NB4 (cell line): ENCODE measurements at regions not wholly inside any gene's neighbourhood (a gene's known extent, or its start where the extent isn't known, plus 50 kb on each side); places are given as distances from the start of the nearest gene placed in this dataset.

Experiments
- POLR2A ChIP-seq: IDR thresholded peaks from 2 replicates; pipeline ENCODE4 v1.6.1; 2011; ENCODE audit warnings: mild to moderate bottlenecking; ENCODE audit not compliant: insufficient read length; ENCODE audit errors: extremely low read depth
- TF ChIP-seq, protein P1 (sequence below): IDR thresholded peaks from one replicate; pipeline ENCODE4 v1.5.1; 2012; ENCODE audit warnings: low read depth, low read length

DNA sequence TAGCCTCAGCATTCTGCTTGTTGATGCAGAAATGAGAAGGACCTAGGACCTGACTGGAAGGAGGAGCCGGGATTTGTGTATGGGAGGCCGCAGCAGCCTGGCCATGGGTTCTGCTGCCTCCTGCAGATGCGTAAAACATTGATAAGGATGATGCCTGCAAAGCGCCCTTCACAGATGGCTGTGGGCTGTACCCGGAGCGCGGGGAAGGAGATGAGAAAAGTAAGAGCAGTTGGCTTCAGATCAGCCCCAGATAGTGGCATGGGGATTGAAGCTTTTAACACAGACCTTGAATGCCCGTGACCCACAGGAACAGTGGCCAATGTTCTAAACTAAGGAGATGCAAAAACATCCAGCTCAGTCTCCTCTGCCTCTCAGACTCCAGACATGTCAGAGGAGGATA, 136.4 kb upstream of the KCNG1 start:
- TF ChIP-seq POLR2A = no peak
- TF ChIP-seq, protein P1, sequence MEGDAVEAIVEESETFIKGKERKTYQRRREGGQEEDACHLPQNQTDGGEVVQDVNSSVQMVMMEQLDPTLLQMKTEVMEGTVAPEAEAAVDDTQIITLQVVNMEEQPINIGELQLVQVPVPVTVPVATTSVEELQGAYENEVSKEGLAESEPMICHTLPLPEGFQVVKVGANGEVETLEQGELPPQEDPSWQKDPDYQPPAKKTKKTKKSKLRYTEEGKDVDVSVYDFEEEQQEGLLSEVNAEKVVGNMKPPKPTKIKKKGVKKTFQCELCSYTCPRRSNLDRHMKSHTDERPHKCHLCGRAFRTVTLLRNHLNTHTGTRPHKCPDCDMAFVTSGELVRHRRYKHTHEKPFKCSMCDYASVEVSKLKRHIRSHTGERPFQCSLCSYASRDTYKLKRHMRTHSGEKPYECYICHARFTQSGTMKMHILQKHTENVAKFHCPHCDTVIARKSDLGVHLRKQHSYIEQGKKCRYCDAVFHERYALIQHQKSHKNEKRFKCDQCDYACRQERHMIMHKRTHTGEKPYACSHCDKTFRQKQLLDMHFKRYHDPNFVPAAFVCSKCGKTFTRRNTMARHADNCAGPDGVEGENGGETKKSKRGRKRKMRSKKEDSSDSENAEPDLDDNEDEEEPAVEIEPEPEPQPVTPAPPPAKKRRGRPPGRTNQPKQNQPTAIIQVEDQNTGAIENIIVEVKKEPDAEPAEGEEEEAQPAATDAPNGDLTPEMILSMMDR = no peak
